HG03066 (cell line): ENCODE measurements at regions not wholly inside any gene's neighbourhood (a gene's known extent, or its start where the extent isn't known, plus 50 kb on each side); places are given as distances from the start of the nearest gene placed in this dataset.
"Not testable (repeated sequence)": the region's sequence is repeated elsewhere in the genome, so short reads cannot be mapped to it uniquely, and the experiment has no call there.

Source experiments
- ATAC-seq: cut with Tn5 transposase; IDR thresholded peaks from one replicate; pipeline ENCODE4 v1.9.1; 2021; ENCODE audit warnings: low read depth; ENCODE audit not compliant: unreplicated experiment

GRCh38 chr1:163562355-163562754 lies 240.6 kb downstream of the NUF2 start:
- no peak for ATAC-seq

DNA sequence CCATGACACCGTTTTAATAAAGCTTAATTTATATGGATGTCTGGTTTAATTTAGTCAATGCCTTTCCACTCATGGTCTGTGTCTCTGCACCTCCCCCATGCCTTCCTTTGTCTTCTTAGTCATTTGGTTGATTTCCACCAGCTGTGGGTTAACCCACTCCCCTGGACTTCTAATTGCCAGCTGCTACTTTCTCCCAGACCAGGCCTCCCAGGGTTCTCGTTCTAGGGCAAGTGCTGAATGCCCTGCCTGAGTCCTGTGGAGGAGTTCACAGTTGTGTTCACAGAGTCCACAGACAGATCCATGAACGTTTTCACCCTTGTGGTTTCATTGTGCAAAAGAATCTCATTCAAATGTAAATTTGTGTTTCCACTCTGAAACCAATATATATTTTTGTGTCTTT lies 243.4 kb downstream of the NUF2 start:
- ATAC-seq: no peak

- no peak for ATAC-seq
Observed at GRCh38 chr1:163570071-163570470, 248.3 kb downstream of the NUF2 start.

DNA sequence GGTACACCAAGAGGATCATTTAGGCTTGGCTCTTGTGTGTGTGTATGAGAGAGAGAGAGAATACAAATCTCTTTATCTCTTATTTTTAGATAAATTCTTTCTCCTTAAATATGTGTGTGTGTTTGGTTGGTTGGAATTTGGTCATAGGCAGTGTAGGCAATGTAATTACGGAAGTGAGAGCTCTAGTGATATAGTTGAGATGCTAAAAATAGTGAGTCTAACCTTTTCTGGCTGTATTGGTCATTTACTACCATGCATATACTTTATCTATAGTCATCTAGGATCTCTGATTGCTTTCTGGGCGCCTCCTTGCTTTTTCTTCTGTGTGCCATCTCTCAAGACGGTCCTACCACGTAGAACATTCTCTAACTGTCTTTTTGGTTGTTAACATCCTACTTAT lies 250.2 kb downstream of the NUF2 start:
- ATAC-seq: no peak

GRCh38 chr1:163574119-163574518 lies 252.4 kb downstream of the NUF2 start:
- ATAC-seq: no peak

GRCh38 chr1:163580926-163581325 lies 259.2 kb downstream of the NUF2 start:
- no peak for ATAC-seq

GRCh38 chr1:163583661-163584181 lies 262.0 kb downstream of the NUF2 start:
- no peak for ATAC-seq

DNA sequence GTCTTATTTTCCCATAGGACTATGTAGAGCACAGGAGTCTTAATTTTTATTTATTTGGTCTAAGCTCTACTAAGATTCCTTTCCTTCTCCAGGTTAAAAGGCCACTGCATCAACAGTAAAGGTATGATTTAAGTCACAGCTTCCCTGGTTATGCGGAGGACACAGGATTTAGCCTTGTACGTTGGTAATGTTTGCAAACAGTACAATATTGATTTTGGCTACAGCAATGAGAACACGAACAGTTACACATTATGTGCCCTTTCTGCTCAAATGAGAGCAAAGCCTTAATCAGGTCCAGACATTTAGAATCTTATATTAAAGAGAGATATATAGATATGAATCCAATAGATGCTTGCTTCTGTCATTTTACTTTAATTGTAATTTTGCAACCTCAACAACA lies 264.0 kb downstream of the NUF2 start:
- ATAC-seq: no peak

GRCh38 chr1:163588796-163589195 lies 267.0 kb downstream of the NUF2 start:
- no peak for ATAC-seq

GRCh38 chr1:163589735-163590134 lies 268.0 kb downstream of the NUF2 start:
- no peak for ATAC-seq

- ATAC-seq: not testable (repeated sequence)
Observed at GRCh38 chr1:163591131-163591530, 269.4 kb downstream of the NUF2 start.

DNA sequence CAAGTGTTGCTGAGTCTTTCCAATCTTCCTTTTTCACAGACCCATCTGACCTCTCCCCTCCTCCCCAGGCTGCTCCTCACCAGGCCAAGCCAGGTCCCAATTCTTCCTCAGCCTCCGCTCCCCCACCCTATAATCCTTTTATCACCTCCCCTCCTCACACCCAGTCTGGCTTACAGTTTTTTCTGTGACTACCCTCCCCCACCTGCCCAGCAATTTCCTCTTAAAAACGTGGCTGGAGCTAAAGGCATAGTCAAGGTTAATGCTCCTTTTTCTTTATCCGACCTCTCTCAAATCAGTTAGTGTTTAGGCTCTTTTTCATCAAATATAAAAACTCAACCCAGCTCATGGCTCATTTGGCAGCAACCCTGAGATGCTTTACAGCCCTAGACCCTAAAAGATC lies 270.9 kb downstream of the NUF2 start:
- not testable (repeated sequence) for ATAC-seq

DNA sequence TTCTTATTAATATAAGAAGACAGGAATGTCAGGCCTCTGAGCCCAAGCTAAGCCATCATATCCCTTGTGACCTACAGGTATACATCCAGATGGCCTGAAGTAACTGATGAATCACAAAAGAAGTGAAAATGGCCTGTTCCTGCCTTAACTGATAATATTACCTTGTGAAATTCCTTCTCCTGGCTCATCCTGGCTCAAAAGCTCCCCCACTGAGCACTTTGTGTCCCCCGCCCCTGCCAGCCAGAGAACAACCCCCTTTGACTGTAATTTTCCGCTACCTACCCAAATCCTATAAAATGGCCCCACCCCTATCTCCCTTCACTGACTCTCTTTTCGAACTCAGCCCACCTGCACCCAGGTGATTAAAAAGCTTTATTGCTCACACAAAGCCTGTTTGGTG lies 274.4 kb downstream of the NUF2 start:
- not testable (repeated sequence) for ATAC-seq

DNA sequence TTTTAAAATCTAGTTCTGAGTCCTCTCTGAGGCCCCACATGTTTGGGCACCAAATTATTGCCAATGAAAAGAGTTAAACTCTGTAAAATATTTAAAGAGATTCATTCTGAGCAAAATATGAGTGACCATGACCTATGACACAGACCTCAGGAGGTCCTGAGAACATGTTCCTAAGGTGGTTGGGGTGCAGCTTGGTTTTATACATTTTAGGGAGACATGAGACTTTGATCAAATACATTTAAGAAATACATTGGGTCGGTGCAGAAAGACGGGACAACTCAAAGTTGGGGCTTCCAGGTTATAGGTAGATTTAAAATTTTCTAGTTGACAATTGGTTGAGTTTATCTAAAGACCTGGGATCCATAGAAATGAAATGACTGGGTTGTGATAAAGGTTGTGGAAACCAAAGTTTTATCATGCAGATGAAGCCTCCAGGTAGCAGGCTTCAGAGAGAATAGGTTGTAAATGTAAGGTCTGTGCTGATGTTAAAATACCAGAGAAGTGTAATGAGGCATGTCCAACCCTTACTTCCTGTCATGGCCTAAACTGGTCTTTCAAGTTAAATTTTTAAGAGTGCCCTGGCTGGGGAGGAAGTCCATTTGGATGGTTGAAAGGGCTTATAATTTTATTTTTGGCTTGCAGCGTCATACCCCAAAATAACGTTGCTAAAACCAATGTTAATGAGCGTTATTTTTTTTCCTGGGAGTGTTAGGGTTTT lies 274.9 kb downstream of the NUF2 start:
- ATAC-seq: no peak

DNA sequence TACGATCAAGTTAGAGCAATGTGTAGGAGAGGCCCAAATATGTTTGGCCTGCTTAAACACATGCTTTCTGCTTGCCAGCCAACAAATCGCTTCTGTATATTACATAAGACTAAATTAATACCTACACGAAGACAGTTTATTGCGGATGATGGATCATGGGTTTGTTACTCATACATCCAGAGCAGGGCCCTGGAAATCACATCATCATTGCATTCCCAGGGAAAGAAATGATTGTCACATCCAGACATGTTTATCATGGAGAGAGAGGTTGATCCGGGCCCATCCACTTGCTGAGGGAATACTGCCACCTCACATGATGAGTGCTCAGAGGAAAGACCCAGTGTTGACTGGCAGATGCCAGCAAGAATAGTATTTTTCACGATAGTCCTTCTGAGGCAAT lies 282.6 kb downstream of the NUF2 start:
- ATAC-seq: no peak

DNA sequence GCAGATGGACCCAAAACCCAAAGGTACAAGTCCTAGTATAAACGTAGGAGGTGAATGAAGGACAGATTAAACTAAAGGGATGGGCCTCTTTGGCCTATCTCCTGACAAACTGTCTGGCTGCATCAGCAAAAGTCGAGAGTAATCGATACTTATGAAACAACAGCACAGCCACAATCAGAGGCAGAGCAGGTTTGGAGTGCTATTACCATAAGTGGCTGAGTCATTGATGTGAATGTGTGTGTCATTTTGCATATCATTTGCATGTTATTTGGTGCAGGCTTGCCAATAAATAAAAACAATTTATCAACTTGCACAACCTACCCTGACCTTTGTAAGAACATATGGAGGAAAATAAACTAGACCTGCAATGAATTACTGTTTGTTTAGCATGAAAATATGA lies 283.1 kb downstream of the NUF2 start:
- ATAC-seq: no peak

GRCh38 chr1:163608979-163609378 lies 287.2 kb downstream of the NUF2 start:
- ATAC-seq: no peak

DNA sequence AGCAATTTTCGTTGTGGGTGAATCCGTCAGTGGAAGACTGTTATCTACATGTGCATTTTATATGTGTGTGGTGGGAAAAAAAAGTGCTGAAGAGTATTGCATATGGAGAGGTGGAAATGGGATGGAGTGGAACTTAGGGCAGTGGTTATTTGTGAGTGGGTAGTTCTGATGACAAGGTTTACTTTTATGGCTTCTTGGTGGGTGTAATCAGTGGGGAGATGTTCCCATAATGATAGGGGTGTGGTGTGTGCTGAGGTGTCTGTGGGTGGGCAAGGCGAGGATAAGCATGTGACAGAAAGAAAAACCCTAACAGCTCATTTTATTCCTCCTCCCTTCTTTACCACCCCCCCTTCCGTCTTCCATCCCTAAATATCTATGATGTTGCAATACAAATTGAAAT lies 288.1 kb downstream of the NUF2 start:
- ATAC-seq: no peak

DNA sequence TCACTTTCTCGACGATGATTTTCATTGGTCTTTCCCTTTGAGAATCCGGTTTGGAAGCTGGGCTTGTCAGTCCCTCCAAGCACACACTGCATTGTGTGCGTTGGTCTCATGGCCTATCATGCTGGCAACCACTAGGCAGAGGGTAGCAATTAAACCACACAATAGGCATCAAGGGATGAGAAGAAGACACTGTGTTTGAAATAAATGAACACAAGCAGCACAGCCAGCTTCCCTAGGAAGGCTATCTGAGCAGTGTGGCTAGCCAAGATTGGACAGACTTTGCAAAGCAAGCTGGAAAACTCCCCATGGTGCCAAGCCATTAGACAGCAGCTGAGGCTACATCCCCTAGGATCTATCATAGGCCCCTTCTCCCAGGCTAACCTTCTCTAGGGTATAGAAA lies 288.7 kb downstream of the NUF2 start:
- ATAC-seq: no peak

- ATAC-seq: no peak
Observed at GRCh38 chr1:163614361-163614760, 292.6 kb downstream of the NUF2 start.

DNA sequence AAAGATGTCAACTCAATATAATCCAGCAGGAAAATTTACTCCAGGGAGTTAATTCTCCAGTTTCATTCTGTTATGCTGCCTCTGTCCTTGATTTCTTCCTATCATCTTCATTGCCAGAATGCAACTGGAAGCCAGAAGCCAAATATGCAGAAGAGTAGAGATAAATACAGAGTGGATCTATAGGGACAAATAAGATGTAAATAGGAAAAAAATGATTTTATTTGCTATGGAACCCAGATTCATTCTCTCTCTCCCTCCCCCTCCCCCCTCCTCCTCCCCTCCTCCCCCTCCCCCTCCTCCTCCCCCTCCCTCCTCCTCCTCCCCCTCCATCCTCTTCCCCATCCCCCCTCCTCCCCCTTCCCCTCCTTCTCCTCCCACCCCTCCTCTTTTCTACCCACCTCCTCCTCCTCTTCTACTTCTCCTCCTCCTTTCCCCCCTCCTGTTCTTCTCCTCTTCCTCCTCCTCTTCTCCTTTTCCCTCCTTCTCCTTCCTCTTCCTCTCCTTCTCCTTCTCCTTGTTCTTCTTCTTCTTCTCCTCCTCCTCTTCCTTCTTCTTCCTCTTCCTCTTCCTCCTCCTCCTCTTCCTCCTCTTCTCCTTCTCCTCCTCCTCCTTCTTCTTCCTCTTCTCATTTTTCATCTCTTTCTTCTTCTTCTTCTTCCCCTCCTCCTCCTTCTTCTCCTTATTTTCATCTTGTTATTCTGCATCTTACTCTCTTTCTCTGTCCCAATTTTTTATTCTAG lies 306.4 kb downstream of the NUF2 start:
- no peak for ATAC-seq

- no peak for ATAC-seq
Observed at GRCh38 chr1:163632269-163632668, 310.5 kb downstream of the NUF2 start.
